GM12878 (cell line): ENCODE measurements at regions not wholly inside any gene's neighbourhood (a gene's known extent, or its start where the extent isn't known, plus 50 kb on each side); places are given as distances from the start of the nearest gene placed in this dataset.

Source experiments
- BMI1 ChIP-seq: fragments of 450-650 bp; IDR thresholded peaks from 2 replicates; pipeline ENCODE4 v1.6.1; 2016; ENCODE audit warnings: mild to moderate bottlenecking, moderate library complexity, borderline replicate concordance
- CTCF ChIP-seq, 3 experiments: IDR thresholded peaks in 2 of 3; conservative IDR thresholded peaks in 1 of 3; 2 replicates each; pipeline ENCODE4 v1.5.1; 2011; ENCODE audit warnings: low read depth in 3 of 3, low read length in 3 of 3, mild to moderate bottlenecking in 3 of 3, control low read depth in 2 of 3, moderate library complexity in 2 of 3, inconsistent platforms in 1 of 3, mixed read lengths in 1 of 3; ENCODE audit not compliant: control insufficient read depth in 2 of 3, insufficient read depth in 1 of 3; ENCODE audit errors: extremely low read depth in 1 of 3
- ELK1 ChIP-seq: IDR thresholded peaks from 2 replicates; pipeline ENCODE4 v1.6.1; 2012; ENCODE audit warnings: low read depth, low read length, improper control_type of control experiment
- ETV6 ChIP-seq, 2 experiments: fragments of 450-650 bp in 1 of 2; IDR thresholded peaks in 1 of 2; conservative IDR thresholded peaks in 1 of 2; 2 replicates each; pipeline ENCODE4 v1.6.1; 2014; ENCODE audit warnings: antibody characterized with exemption in 1 of 2, borderline replicate concordance in 1 of 2, low read depth in 1 of 2, mild to moderate bottlenecking in 1 of 2, moderate library complexity in 1 of 2
- HDAC6 ChIP-seq: fragments of 200-600 bp; sonication (generic); IDR thresholded peaks from one replicate; pipeline ENCODE4 v1.8.0; 2017; ENCODE audit warnings: antibody characterized with exemption; ENCODE audit not compliant: unreplicated experiment
- IRF4 ChIP-seq: IDR thresholded peaks from 2 replicates; pipeline ENCODE4 v1.6.1; 2011; ENCODE audit warnings: low read depth, low read length
- NBN ChIP-seq: fragments of 450-650 bp; IDR thresholded peaks from 2 replicates; pipeline ENCODE4 v1.6.1; 2016
- POLR2AphosphoS5 ChIP-seq: IDR thresholded peaks from 2 replicates; pipeline ENCODE4 v1.6.1; 2011; ENCODE audit warnings: mild to moderate bottlenecking, low read length, inconsistent platforms
- SIX5 ChIP-seq: IDR thresholded peaks from 2 replicates; pipeline ENCODE4 v1.6.1; 2011; ENCODE audit warnings: mild to moderate bottlenecking, low read depth, low read length, moderate library complexity; ENCODE audit not compliant: severe bottlenecking
- SP1 ChIP-seq: IDR thresholded peaks from one replicate; pipeline ENCODE4 v1.6.1; 2011; ENCODE audit warnings: low read depth, low read length
- STAT1 ChIP-seq: fragments of 450-650 bp; conservative IDR thresholded peaks from 2 replicates; pipeline ENCODE4 v1.6.1; 2014; ENCODE audit warnings: antibody characterized with exemption, mild to moderate bottlenecking
- SUZ12 ChIP-seq: fragments of 200-600 bp; sonication (generic); IDR thresholded peaks from one replicate; pipeline ENCODE4 v1.6.1; 2018; ENCODE audit warnings: antibody characterized with exemption, mild to moderate bottlenecking; ENCODE audit not compliant: unreplicated experiment
- WRNIP1 ChIP-seq: IDR thresholded peaks from 2 replicates; pipeline ENCODE4 v1.6.1; 2011; ENCODE audit warnings: low read depth, low read length, improper control_type of control experiment, borderline replicate concordance
- ZNF592 ChIP-seq: fragments of 450-650 bp; IDR thresholded peaks from 2 replicates; pipeline ENCODE4 v1.6.1; 2017; ENCODE audit warnings: mild to moderate bottlenecking, moderate library complexity
- ZNF687 ChIP-seq: fragments of 450-650 bp; IDR thresholded peaks from 2 replicates; pipeline ENCODE4 v1.6.1; 2017; ENCODE audit warnings: mild to moderate bottlenecking, moderate library complexity
- ZSCAN29 ChIP-seq: fragments of 450-650 bp; IDR thresholded peaks from 2 replicates; pipeline ENCODE4 v1.6.1; 2017; ENCODE audit warnings: mild to moderate bottlenecking, moderate library complexity
- TF ChIP-seq, protein P1 (sequence below): IDR thresholded peaks from 2 replicates; pipeline ENCODE4 v1.6.1; 2011; ENCODE audit warnings: low read depth, mild to moderate bottlenecking, low read length, moderate library complexity, borderline replicate concordance; ENCODE audit errors: extremely low read depth

GRCh38 chr2:144213797-144214196 lies 306.1 kb downstream of the ZEB2 start (continued):
- TF ChIP-seq ELK1 (no peak), WRNIP1 (no peak), ETV6 (conservative IDR thresholded peaks at IDR 0.05 in 1 of 2, IDR thresholded peaks at IDR 0.05 in 1 of 2; ENCODE audit: borderline replicate concordance in 1 of 2, low read depth in 1 of 2) (peak in 1 of 2 experiments; percentile 63; a peak in 1 of 4 replicates), BMI1 (peak; percentile 74; the same call in 1 of the 2 replicates), SIX5 (no peak), NBN (peak; percentile 78; the same call in 1 of the 2 replicates), STAT1 (no peak), POLR2AphosphoS5 (no peak), CTCF (IDR thresholded peaks at IDR 0.05 in 2 of 3, conservative IDR thresholded peaks at IDR 0.05 in 1 of 3; ENCODE audit: control insufficient read depth in 2 of 3, extremely low read depth in 1 of 3, insufficient read depth in 1 of 3, low read depth in 3 of 3, low read length in 3 of 3) (no peak), SP1 (no peak), IRF4 (0 out of 2 replicates have a peak, but pooled peaks have one; percentile 23), HDAC6 (no peak), ZNF687 (no peak), SUZ12 (no peak), ZNF592 (0 out of 2 replicates have a peak, but pooled peaks have one; percentile 30), ZSCAN29 (peak; percentile 9; the same call in 1 of the 2 replicates)
- TF ChIP-seq, protein P1, sequence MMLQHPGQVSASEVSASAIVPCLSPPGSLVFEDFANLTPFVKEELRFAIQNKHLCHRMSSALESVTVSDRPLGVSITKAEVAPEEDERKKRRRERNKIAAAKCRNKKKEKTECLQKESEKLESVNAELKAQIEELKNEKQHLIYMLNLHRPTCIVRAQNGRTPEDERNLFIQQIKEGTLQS, result no peak
